ENCODE measurements at regions not wholly inside any gene's neighbourhood (a gene's known extent, or its start where the extent isn't known, plus 50 kb on each side); places are given as distances from the start of the nearest gene placed in this dataset.

GRCh38 chr1:69483246-69483645 is 84.5 kb upstream of the LRRC7 start:
- TF ChIP-seq CTCF (IDR thresholded peaks at IDR 0.05) (no peak), POLR2A (IDR thresholded peaks at IDR 0.05) (no peak)
